Tibial artery (tissue), 4 donors: ENCODE measurements at regions not wholly inside any gene's neighbourhood (a gene's known extent, or its start where the extent isn't known, plus 50 kb on each side); places are given as distances from the start of the nearest gene placed in this dataset.
"Not testable (repeated sequence)": the region's sequence is repeated elsewhere in the genome, so short reads cannot be mapped to it uniquely, and the experiment has no call there.

Experiments used
- DNase-seq, 2 donors: peaks; one replicate each; pipeline ENCODE4 v3.0.0-alpha.2; 2019
- H3K27ac ChIP-seq, 2 donors: fragments of 200-600 bp; sonication (generic) in 1 of 2; 1 replicate in 1 of 2; 2 replicates in 1 of 2; pipeline ENCODE4 v1.5.1; 2018 to 2019; ENCODE audit warnings: mild to moderate bottlenecking in 1 of 2
- H3K27me3 ChIP-seq, 2 donors: fragments of 200-600 bp; sonication (generic) in 1 of 2; one replicate each; pipeline versions ENCODE4 v1.5.1 to v1.6.0; 2016 to 2019
- H3K36me3 ChIP-seq, 3 donors: fragments of 200-600 bp; sonication (generic) in 2 of 3; one replicate each; pipeline ENCODE4 v1.5.1; 2016 to 2019; ENCODE audit warnings: mild to moderate bottlenecking in 2 of 3
- H3K4me1 ChIP-seq, 4 donors: fragments of 200-600 bp; sonication (generic) in 2 of 4; 1 replicate in 3 of 4; 2 replicates in 1 of 4; pipeline ENCODE4 v1.5.1; 2016 to 2019
- H3K4me3 ChIP-seq, 2 donors: fragments of 200-600 bp; sonication (generic) in 1 of 2; 1 replicate in 1 of 2; 2 replicates in 1 of 2; pipeline ENCODE4 v1.5.1; 2018 to 2019; ENCODE audit warnings: mild to moderate bottlenecking in 2 of 2
- H3K9me3 ChIP-seq, 3 donors: fragments of 200-600 bp; sonication (generic) in 1 of 3; one replicate each; pipeline ENCODE4 v1.5.1; 2016 to 2019
- intact Hi-C: fragments of 100-400 bp; cut with DNase I; formaldehyde crosslinking; loops from one replicate; pipeline ENCODE4 v1.15.0; 2023; ENCODE audit warnings: low total_unique reads
- TF ChIP-seq, protein P1 (sequence below), 2 experiments: fragments of 200-600 bp in 1 of 2; fragments of 450-650 bp in 1 of 2; IDR thresholded peaks; one replicate each; pipeline ENCODE4 v1.5.1; 2017 to 2019; ENCODE audit warnings: antibody characterized with exemption in 2 of 2, mild to moderate bottlenecking in 1 of 2, moderate library complexity in 1 of 2

DNA sequence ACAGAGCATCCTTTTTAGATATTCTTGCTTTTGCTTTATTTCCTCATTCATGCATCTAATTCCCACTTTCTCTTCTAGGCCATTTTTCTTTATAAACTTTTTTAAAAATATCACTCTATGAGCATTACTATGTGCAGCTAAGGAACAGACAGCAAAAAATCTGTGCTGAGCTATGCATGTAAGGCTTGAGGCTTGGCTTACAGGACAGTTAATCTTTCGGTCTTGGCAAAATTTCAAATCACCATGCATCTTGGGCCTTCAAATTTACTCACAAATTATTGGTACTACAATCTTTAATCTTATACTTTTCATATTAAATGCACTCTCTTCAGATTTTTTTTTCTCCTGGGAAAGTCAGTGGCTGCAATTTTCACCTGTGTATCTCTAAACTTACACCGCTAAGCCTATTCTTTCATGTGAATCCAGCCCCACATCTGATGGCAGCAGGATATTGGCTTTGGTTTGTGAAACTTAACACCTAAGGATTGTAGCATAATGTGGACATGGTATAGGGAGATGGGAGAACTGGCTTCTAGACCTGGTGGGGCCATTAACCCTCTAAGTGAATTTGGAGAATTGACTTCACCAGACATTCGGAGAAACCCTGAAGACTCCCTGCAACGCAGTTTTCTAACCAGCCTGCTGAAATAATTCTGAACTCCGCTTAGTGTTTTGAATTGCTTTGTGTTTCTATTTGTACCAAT, 278.3 kb downstream of the SPRY1 start:
- no peaks in the 10 kb centered on the region for H3K27me3 ChIP-seq
- no peak for DNase-seq
- intact Hi-C loops, result no loop called here
- TF ChIP-seq, protein P1, sequence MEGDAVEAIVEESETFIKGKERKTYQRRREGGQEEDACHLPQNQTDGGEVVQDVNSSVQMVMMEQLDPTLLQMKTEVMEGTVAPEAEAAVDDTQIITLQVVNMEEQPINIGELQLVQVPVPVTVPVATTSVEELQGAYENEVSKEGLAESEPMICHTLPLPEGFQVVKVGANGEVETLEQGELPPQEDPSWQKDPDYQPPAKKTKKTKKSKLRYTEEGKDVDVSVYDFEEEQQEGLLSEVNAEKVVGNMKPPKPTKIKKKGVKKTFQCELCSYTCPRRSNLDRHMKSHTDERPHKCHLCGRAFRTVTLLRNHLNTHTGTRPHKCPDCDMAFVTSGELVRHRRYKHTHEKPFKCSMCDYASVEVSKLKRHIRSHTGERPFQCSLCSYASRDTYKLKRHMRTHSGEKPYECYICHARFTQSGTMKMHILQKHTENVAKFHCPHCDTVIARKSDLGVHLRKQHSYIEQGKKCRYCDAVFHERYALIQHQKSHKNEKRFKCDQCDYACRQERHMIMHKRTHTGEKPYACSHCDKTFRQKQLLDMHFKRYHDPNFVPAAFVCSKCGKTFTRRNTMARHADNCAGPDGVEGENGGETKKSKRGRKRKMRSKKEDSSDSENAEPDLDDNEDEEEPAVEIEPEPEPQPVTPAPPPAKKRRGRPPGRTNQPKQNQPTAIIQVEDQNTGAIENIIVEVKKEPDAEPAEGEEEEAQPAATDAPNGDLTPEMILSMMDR (IDR thresholded peaks at IDR 0.05), result no peak
- H3K36me3 ChIP-seq, result no peaks in the 10 kb centered on the region
- no peaks in the 10 kb centered on the region for H3K9me3 ChIP-seq
- H3K4me1 ChIP-seq, result peaks cover 0 to 26% (median 0%) of the 10 kb centered on the region in 4 donors
- peak overlapping the region; percentile 44 to 69 for H3K27ac ChIP-seq
- peak overlapping the region in 1 of 2 donors; percentile 1 for H3K4me3 ChIP-seq

DNA sequence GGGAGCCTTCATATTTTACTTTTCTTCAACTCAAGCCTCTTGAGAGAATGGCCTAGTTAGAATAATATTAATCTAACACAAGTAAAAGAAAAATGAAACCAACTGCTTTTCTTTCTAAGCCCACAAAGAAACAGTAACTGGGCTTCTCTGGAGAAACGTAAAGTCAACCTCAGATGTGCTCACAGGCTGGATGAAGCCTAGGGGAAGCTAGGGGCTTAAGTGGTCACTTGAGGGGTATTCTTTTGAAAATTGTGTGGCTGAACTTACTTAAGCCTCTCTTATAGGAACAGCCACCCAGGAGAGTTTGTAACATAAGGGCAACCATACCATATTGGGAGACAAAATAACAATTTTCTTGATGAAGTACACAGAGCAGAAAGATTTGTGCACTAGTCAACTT, 279.0 kb downstream of the SPRY1 start:
- TF ChIP-seq, protein P1 (IDR thresholded peaks at IDR 0.05), result no peak
- no peak for DNase-seq
- H3K9me3 ChIP-seq, result no peaks in the 10 kb centered on the region
- H3K27me3 ChIP-seq, result no peaks in the 10 kb centered on the region
- peak overlapping the region in 1 of 2 donors; percentile 1 for H3K4me3 ChIP-seq
- H3K36me3 ChIP-seq, result no peaks in the 10 kb centered on the region
- peak overlapping the region; percentile 44 to 69 for H3K27ac ChIP-seq
- peaks cover 0 to 26% (median 0%) of the 10 kb centered on the region in 4 donors for H3K4me1 ChIP-seq
- intact Hi-C loops, result no loop called here

DNA sequence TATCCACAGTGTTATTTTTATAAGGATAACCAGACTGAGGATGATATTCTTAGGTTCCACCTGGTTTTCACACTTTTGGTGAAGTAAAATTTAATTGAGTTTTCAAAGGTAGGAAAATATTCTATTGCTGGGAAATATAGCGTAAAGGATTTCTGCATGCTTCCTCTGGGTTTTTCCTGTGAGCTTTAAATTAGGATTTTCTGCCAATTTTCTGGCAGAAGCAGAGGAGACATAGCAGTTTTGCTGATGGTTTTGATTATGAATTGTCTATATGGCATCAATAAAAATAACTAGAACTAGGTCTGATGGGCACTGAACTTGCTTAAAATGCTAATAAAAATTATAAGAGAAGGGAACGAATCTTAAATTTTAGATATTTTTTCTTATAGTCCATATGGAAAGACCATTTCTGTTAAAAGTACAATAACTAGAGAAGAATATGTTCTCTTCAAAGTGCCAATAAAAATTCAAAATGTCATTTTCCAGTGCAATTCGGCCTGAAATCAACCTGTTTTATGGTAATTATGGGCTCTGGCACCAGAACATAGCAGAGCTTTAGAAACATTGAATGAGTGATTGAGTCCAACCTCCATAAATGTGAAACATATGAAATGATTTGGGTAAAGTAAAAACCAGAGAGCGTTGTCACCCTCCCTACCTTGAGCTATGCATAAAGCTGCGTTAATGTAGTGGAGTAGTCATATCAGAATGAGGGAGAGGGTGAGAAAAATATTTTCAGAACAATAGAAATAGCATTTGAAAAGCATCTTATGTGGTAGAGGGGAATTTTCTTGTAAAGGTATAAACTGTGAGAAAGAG, 279.7 kb downstream of the SPRY1 start:
- H3K36me3 ChIP-seq, result no peaks in the 10 kb centered on the region
- no peak overlapping the region for H3K4me3 ChIP-seq
- no peak for DNase-seq
- peaks cover 0 to 26% (median 0%) of the 10 kb centered on the region in 4 donors for H3K4me1 ChIP-seq
- H3K27me3 ChIP-seq, result no peaks in the 10 kb centered on the region
- TF ChIP-seq, protein P1 (IDR thresholded peaks at IDR 0.05), result no peak
- intact Hi-C loops, result no loop called here
- peak overlapping the region; percentile 44 to 69 for H3K27ac ChIP-seq
- H3K9me3 ChIP-seq, result no peaks in the 10 kb centered on the region

DNA sequence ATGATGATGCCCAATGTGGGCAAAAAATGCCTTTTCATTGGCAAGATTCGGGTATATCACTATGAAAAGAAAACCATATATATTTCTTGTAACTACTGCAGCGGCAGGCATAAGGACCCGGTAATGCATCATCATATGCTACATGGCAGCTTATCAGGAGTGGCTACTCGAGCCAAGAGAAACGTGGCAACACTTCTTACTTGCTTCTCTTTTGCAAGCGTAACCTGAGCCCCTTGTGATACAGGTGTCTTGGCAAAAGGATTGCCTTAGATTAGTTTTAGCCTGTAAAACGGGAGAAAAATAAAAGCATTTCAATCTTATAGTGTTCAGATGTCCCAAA, 280.3 kb downstream of the SPRY1 start:
- H3K36me3 ChIP-seq, result no peaks in the 10 kb centered on the region
- peaks cover 0 to 26% (median 0%) of the 10 kb centered on the region in 4 donors for H3K4me1 ChIP-seq
- intact Hi-C loops, result no loop called here
- H3K27ac ChIP-seq, result no peak overlapping the region
- DNase-seq, result no peak
- no peaks in the 10 kb centered on the region for H3K9me3 ChIP-seq
- TF ChIP-seq, protein P1 (IDR thresholded peaks at IDR 0.05), result no peak
- H3K27me3 ChIP-seq, result no peaks in the 10 kb centered on the region
- H3K4me3 ChIP-seq, result no peak overlapping the region

DNA sequence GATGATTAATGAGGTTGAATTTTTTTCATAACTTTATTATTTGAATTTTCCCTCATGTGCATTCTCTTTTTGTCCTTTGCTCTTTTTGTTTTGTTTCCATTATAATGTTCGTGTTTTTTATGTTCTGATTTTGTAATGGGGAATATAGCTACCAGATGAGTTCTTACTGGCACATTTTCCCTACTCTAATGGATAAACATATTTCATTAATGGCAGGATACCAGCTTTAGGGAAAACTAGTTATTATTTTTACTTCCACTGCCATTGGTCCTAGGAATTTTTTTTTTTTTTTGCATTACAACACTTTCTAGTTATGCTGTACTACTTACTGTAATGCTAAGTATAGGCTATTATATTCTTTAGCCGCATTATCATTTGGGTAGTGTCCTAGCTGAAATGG, 286.3 kb downstream of the SPRY1 start:
- H3K27ac ChIP-seq, result no peak overlapping the region
- no peaks in the 10 kb centered on the region for H3K9me3 ChIP-seq
- H3K36me3 ChIP-seq, result no peaks in the 10 kb centered on the region
- TF ChIP-seq, protein P1 (IDR thresholded peaks at IDR 0.05), result no peak
- no peaks in the 10 kb centered on the region for H3K4me1 ChIP-seq
- no peak overlapping the region for H3K4me3 ChIP-seq
- no peak for DNase-seq
- no peaks in the 10 kb centered on the region for H3K27me3 ChIP-seq
- intact Hi-C loops, result no loop called here

DNA sequence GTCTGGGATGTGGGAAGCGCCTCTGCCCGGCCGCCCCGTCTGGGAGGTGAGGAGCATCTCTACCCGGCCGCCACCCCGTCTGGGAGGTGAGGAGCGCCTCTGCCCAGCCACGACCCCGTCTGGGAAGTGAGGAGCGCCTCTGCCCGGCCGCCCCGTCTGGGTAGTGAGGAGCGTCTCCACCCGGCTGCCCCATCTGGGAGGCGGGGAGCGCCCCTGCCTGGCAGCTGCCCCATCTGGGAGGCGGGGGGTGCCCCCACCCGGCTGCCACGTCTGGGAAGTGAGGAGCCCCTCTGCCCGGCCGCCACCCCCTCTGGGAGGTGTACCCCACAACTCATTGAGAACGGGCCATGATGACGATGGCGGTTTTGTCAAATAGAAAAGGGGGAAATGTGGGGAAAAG, 288.3 kb downstream of the SPRY1 start:
- H3K9me3 ChIP-seq, H3K4me3 ChIP-seq, H3K27me3 ChIP-seq, DNase-seq, intact Hi-C loops, H3K27ac ChIP-seq, H3K4me1 ChIP-seq, H3K36me3 ChIP-seq: not testable (repeated sequence)

DNA sequence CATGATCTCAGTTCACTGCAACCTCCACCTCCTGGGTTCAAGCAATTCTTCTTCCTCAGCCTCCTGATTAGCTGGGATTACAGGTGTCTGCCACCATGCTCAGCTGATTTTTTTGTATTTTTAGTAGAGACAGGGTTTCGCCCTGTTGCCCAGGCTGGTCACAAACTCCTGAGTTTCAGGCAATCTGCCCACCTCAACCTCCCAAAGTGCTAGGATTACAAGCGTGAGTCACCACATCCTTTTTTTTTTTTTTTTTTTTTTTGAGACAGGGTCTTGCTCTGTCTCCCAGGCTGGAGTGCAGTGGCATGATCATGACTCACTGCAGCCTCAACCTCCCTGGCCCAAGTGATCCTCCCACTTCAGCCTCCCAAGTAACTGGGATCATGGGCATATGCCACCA, 298.9 kb downstream of the SPRY1 start:
- H3K4me3 ChIP-seq, H3K9me3 ChIP-seq, H3K36me3 ChIP-seq, H3K4me1 ChIP-seq, H3K27ac ChIP-seq, H3K27me3 ChIP-seq, intact Hi-C loops, DNase-seq: not testable (repeated sequence)
